Calu3 (cell line): ENCODE measurements at regions not wholly inside any gene's neighbourhood (a gene's known extent, or its start where the extent isn't known, plus 50 kb on each side); places are given as distances from the start of the nearest gene placed in this dataset.

Experiments
- BruUV-seq: library from RNA; stranded (reverse); fragments of 400-500 nt; replicated peaks from 2 replicates; lab custom pipeline; 2021; lab: Mats Ljungman, UMichigan
- CTCF ChIA-PET: fragments of 300-600 bp; sonication (Branson Sonifier 250); formaldehyde crosslinking; loops from one replicate; lab custom pipeline; 2022; ENCODE audit warnings: antibody characterized with exemption; lab: Charles Lee
- DNase-seq: peaks from one replicate; pipeline ENCODE4 v3.0.0; 2022
- H3K27ac Mint-ChIP-seq: one replicate; pipeline ENCODE4 v1.8.0; 2022; ENCODE audit warnings: mixed read lengths; ENCODE audit not compliant: unreplicated experiment
- H3K27me3 Mint-ChIP-seq: one replicate; pipeline ENCODE4 v1.8.0; 2022; ENCODE audit warnings: mixed read lengths; ENCODE audit not compliant: unreplicated experiment
- H3K36me3 Mint-ChIP-seq: one replicate; pipeline ENCODE4 v1.8.0; 2022; ENCODE audit warnings: mild to moderate bottlenecking, moderate library complexity, mixed read lengths; ENCODE audit not compliant: insufficient read depth, unreplicated experiment
- H3K4me1 Mint-ChIP-seq: one replicate; pipeline ENCODE4 v1.8.0; 2022; ENCODE audit warnings: mild to moderate bottlenecking, low read depth, mixed read lengths; ENCODE audit not compliant: unreplicated experiment
- H3K4me3 Mint-ChIP-seq: one replicate; pipeline ENCODE4 v1.8.0; 2022; ENCODE audit warnings: mild to moderate bottlenecking, low read depth, moderate library complexity, mixed read lengths; ENCODE audit not compliant: unreplicated experiment
- H3K9me3 Mint-ChIP-seq: one replicate; pipeline ENCODE4 v1.8.0; 2022; ENCODE audit warnings: low read depth, mixed read lengths; ENCODE audit not compliant: unreplicated experiment
- CTCF ChIP-seq: fragments of 200-600 bp; IDR thresholded peaks from one replicate; pipeline ENCODE4 v1.8.0; 2022; ENCODE audit warnings: antibody characterized with exemption; ENCODE audit not compliant: unreplicated experiment
- intact Hi-C: fragments of 100-400 bp; cut with micrococcal nuclease; formaldehyde crosslinking; loops from one replicate; pipeline ENCODE4 v1.10.0; 2022; ENCODE audit not compliant: unreplicated experiment

GRCh38 chr2:12949406-12949805, 232.7 kb downstream of the TRIB2 start:
- Mint-ChIP-seq H3K9me3 (peaks cover 3% of the 10 kb centered on the region), H3K4me3 (no peak overlapping the region), H3K4me1 (no peaks in the 10 kb centered on the region), H3K27me3 (peaks cover 7% of the 10 kb centered on the region), H3K27ac (no peak overlapping the region), H3K36me3 (no peaks in the 10 kb centered on the region)
- intact Hi-C loops = no loop called here
- CTCF ChIA-PET = no interaction called here
- BruUV-seq = no TSS peak
- TF ChIP-seq CTCF = no peak
- DNase-seq = no peak

- no peak overlapping the region for H3K27ac Mint-ChIP-seq
- CTCF ChIA-PET = no interaction called here
- H3K4me3 Mint-ChIP-seq = no peak overlapping the region
- H3K4me1 Mint-ChIP-seq = no peaks in the 10 kb centered on the region
- intact Hi-C loops = no loop called here
- no TSS peak for BruUV-seq
- no peak for DNase-seq
- TF ChIP-seq CTCF = no peak
- H3K27me3 Mint-ChIP-seq = peaks cover 7% of the 10 kb centered on the region
- peaks cover 3% of the 10 kb centered on the region for H3K9me3 Mint-ChIP-seq
- H3K36me3 Mint-ChIP-seq = no peaks in the 10 kb centered on the region
These were observed 233.4 kb downstream of the TRIB2 start for GRCh38 chr2:12950174-12950573.

- BruUV-seq = no TSS peak
- no peak for DNase-seq
- intact Hi-C loops = no loop called here
- no peak overlapping the region for H3K4me3 Mint-ChIP-seq
- no peak overlapping the region for H3K27ac Mint-ChIP-seq
- no peaks in the 10 kb centered on the region for H3K9me3 Mint-ChIP-seq
- no peaks in the 10 kb centered on the region for H3K4me1 Mint-ChIP-seq
- TF ChIP-seq CTCF = no peak
- peaks cover 7% of the 10 kb centered on the region for H3K27me3 Mint-ChIP-seq
- CTCF ChIA-PET = no interaction called here
- no peaks in the 10 kb centered on the region for H3K36me3 Mint-ChIP-seq
These were observed 234.4 kb downstream of the TRIB2 start for GRCh38 chr2:12950957-12951656.

GRCh38 chr2:12951657-12951973, 234.9 kb downstream of the TRIB2 start:
- DNase-seq = no peak
- Mint-ChIP-seq H3K27me3 (peaks cover 7% of the 10 kb centered on the region), H3K9me3 (no peaks in the 10 kb centered on the region), H3K4me1 (no peaks in the 10 kb centered on the region), H3K27ac (no peak overlapping the region), H3K4me3 (no peak overlapping the region), H3K36me3 (no peaks in the 10 kb centered on the region)
- no TSS peak for BruUV-seq
- intact Hi-C loops = no loop called here
- CTCF ChIA-PET = no interaction called here
- no peak for TF ChIP-seq CTCF
